Astrocyte of the cerebellum (primary cell): ENCODE measurements at regions not wholly inside any gene's neighbourhood (a gene's known extent, or its start where the extent isn't known, plus 50 kb on each side); places are given as distances from the start of the nearest gene placed in this dataset.

Experiments
- DNase-seq: peaks from one replicate; pipeline ENCODE4 v3.0.0-alpha.2; 2011; ENCODE audit warnings: low read depth
- H3K4me3 ChIP-seq: 2 replicates; pipeline ENCODE4 v1.5.1; 2011; ENCODE audit warnings: mild to moderate bottlenecking, low read depth, low read length, moderate library complexity
- CTCF ChIP-seq: IDR thresholded peaks from 2 replicates; pipeline ENCODE4 v1.5.1; 2012; ENCODE audit warnings: low read length, low read depth, moderate library complexity, mild to moderate bottlenecking; ENCODE audit errors: missing control alignments
- in situ Hi-C: cut with HindIII; loops from 2 replicates; pipeline ENCODE4 v1.10.0; 2017; ENCODE audit warnings: low sequenced_read_pairs

GRCh38 chr12:92595663-92596062 lies 107.1 kb upstream of the PLEKHG7 start:
- H3K4me3 ChIP-seq: no peak overlapping the region
- TF ChIP-seq CTCF: no peak
- DNase-seq: no peak
- in situ Hi-C loops: no loop called here

GRCh38 chr12:92593734-92594402 lies 108.9 kb upstream of the PLEKHG7 start:
- DNase-seq: no peak
- in situ Hi-C loops: no loop called here
- no peak overlapping the region for H3K4me3 ChIP-seq
- TF ChIP-seq CTCF: no peak

- no peak for DNase-seq
- no peak for TF ChIP-seq CTCF
- in situ Hi-C loops: no loop called here
- no peak overlapping the region for H3K4me3 ChIP-seq
Measured at GRCh38 chr12:92585115-92585727, 117.6 kb upstream of the PLEKHG7 start.

- in situ Hi-C loops: loop anchor here (5.0 kb wide), 1 partner anchor 53 kb away; no protein-coding TSS in a partner anchor
- no peak for TF ChIP-seq CTCF
- H3K4me3 ChIP-seq: no peak overlapping the region
- no peak for DNase-seq
Measured at GRCh38 chr12:92583910-92584309, 118.9 kb upstream of the PLEKHG7 start.

- H3K4me3 ChIP-seq: no peak overlapping the region
- no peak for TF ChIP-seq CTCF
- no peak for DNase-seq
- in situ Hi-C loops: loop anchor here (5.0 kb wide), 1 partner anchor 54 kb away; no protein-coding TSS in a partner anchor
Measured at GRCh38 chr12:92582893-92583292, 119.9 kb upstream of the PLEKHG7 start.

GRCh38 chr12:92582475-92582874 lies 120.3 kb upstream of the PLEKHG7 start:
- in situ Hi-C loops: loop anchor here (5.0 kb wide), 1 partner anchor 55 kb away; no protein-coding TSS in a partner anchor
- DNase-seq: no peak
- no peak for TF ChIP-seq CTCF
- H3K4me3 ChIP-seq: no peak overlapping the region
